ENCODE measurements at regions not wholly inside any gene's neighbourhood (a gene's known extent, or its start where the extent isn't known, plus 50 kb on each side); places are given as distances from the start of the nearest gene placed in this dataset.
A peak's percentile ranks its signal among the peaks of the same experiment; 100 is the strongest.

DNA sequence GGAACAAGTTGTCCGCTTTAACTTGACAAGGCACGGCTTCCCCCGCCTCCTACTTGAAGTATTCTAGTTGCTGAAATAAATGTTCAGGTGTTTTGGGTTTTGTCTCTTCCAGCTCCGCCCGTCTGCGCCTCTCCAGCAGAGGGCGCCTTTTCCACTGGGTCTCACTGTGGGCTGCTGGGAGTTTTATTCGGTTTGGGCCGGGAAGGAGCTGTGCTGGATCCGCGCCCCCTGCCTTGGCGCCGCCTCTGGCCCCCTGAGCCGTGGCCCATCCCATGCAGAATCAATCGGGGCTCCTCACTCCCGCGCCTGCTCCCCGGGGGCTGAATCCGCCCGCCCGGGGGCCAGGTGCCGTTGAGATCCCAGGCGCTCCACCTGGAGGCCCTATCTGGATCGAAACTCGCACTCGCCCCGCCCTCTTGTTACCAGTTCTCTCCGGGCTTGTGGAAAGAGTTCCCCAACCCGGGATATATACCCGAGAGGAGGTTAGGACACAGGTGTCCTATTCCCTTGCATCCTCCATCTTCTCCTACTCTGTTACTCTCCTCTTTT, 51.0 kb upstream of the TCF21 start:
- DNase-seq (ENCODE audit: low spot score) = peak; percentile 27
